GM19463 (cell line): ENCODE measurements at regions not wholly inside any gene's neighbourhood (a gene's known extent, or its start where the extent isn't known, plus 50 kb on each side); places are given as distances from the start of the nearest gene placed in this dataset.

Experiments
- ATAC-seq: cut with Tn5 transposase; IDR thresholded peaks from one replicate; pipeline ENCODE4 v1.9.1; 2021; ENCODE audit warnings: mild to moderate bottlenecking, moderate library complexity; ENCODE audit not compliant: unreplicated experiment

DNA sequence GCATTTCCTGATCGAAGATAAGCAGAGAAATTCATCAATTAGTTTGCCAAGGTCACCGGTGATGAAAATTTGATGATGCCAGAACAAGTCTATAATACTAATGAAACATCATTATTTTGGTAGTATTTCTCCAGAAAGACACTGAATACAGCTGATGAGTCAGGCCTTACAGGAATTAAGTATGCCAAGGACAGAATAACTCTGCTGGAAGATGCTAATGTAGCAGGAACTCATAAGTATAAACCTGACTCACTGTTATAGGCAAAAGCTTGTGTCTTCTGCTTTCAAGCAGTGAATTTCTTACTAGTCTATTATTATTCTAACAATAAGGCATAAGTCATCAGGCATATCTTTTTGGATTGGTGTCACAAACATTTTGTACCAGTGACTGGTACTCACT is 1825.1 kb upstream of the IGFBP7 start:
- ATAC-seq: no peak

DNA sequence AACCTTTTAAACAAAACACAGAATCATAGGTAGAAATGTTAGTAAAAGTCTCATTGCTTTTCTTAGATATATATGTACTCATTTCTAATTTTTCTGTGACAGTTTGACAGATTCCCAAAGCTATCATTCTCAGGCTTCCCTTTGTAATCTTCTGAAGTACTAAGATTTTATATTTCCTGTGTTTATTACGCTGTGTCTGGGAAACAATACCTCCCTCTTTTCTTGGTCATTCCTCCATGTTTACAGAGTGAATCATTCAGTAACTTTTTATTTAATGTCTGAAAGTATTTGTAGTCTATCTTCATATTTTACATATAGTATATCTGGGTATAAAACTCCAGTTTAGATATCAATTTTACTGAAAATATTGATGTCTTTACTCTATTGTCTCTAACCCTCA is 1826.3 kb upstream of the IGFBP7 start:
- ATAC-seq: no peak

- no peak for ATAC-seq
Measured at GRCh38 chr4:58940167-58940566, 1830.0 kb upstream of the IGFBP7 start.

DNA sequence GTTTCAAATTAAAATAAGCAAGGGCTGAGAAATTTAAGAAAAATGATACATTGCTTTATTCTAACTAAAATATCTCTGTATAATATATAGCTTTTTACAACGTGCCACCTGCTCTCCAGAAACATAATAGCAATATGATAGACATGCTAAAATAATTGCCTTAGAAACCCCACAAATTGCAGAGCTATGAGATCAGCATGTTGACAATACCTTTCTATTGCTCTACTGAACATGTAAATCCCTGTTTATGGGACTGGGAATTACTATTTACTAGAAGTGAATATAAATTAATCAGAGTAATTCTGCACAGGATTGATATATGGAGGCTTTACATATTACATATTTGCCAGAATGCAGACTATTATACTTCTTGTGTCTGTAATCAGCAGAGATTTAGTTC is 1831.1 kb upstream of the IGFBP7 start:
- ATAC-seq: no peak

GRCh38 chr4:58953575-58953974 is 1843.4 kb upstream of the IGFBP7 start:
- no peak for ATAC-seq

DNA sequence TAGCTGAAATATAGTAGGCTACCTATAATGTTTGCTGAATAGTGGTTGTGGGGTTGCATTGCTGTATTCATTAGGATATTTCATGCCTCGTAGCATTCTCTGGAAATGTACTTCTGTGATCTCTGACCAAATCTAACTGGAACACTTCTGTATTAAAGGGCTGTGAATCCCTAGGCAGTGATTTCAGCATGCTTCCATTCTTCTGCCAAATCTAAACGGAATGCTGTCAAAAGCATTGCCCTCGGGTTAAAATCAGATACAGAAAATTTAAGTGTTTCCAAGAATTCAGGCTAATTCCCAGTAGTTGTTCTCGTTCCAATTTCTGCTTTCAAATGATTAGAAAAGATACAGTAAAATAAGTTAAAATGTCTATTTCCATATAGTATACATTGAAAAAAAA is 1847.5 kb upstream of the IGFBP7 start:
- no peak for ATAC-seq

GRCh38 chr4:58961283-58961682 is 1851.1 kb upstream of the IGFBP7 start:
- ATAC-seq: no peak

GRCh38 chr4:58961925-58962324 is 1851.7 kb upstream of the IGFBP7 start:
- ATAC-seq: no peak

GRCh38 chr4:58962424-58962823 is 1852.2 kb upstream of the IGFBP7 start:
- ATAC-seq: no peak

DNA sequence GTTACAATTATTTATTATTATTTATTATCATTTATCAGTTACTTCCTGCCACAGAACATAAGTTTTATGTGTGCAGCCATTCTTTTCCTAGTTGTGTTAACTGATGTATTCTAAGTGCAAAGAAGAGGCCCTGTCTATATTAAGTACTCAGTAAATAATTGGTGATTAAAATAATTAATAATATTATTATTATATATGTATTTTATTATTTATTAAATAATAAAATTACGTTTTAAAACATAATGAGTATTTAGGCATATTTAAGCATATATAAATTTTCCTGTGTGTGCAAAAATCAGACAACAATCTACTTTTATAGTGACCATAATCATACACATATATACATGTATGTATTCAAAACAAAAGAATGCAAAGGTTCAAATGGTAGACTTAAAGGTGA is 1871.6 kb upstream of the IGFBP7 start:
- no peak for ATAC-seq

GRCh38 chr4:58983887-58984286 is 1873.7 kb upstream of the IGFBP7 start:
- ATAC-seq: no peak

GRCh38 chr4:59002148-59002547 is 1892.0 kb upstream of the IGFBP7 start:
- ATAC-seq: no peak

DNA sequence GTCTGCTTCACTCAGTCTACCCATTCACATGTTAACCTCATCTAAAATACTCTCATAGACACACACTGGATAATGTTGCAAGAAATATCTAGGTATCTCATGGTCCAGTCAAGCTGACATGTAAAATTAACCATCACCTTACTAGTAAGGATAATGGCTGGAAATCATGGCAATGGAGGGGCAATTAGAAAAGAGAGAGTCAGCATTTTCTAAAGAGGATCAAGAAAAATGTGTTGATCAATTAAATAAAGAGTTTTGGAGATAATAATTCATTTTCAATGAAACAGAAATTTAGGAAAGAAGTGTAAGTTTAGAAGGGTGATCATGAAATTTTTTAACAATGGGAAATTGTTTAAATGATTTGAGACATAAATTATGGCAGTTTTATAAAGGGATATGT is 1914.1 kb upstream of the IGFBP7 start:
- ATAC-seq: no peak

GRCh38 chr4:59037812-59038211 is 1927.6 kb upstream of the IGFBP7 start:
- ATAC-seq: no peak

GRCh38 chr4:59039046-59039445 is 1928.9 kb upstream of the IGFBP7 start:
- no peak for ATAC-seq

- no peak for ATAC-seq
Measured at GRCh38 chr4:59044286-59044900, 1934.2 kb upstream of the IGFBP7 start.

- no peak for ATAC-seq
Measured at GRCh38 chr4:59054086-59054485, 1943.9 kb upstream of the IGFBP7 start.

DNA sequence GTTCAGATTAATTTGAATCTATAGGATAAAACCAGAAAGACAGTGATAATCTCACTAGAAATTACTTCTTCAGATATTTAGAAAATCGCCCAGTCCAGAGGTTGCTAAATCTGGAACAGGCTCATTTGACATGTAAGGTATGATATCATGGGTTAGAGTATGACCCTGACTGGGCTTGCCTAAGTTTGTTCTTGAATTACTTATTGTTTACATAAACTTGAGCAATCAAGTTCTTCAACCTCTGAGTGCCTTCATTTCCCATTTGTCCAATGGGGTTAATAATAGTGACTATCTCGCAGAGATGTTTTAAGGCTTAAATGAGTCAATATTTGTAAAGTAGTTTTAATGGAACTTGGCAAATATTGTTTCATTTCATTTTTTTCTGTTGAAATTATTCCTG is 1947.6 kb upstream of the IGFBP7 start:
- ATAC-seq: no peak

- ATAC-seq: no peak
Measured at GRCh38 chr4:59058543-59058942, 1948.4 kb upstream of the IGFBP7 start.

- no peak for ATAC-seq
Measured at GRCh38 chr4:59060002-59060846, 1950.0 kb upstream of the IGFBP7 start.

- no peak for ATAC-seq
Measured at GRCh38 chr4:59060895-59061294, 1950.7 kb upstream of the IGFBP7 start.

DNA sequence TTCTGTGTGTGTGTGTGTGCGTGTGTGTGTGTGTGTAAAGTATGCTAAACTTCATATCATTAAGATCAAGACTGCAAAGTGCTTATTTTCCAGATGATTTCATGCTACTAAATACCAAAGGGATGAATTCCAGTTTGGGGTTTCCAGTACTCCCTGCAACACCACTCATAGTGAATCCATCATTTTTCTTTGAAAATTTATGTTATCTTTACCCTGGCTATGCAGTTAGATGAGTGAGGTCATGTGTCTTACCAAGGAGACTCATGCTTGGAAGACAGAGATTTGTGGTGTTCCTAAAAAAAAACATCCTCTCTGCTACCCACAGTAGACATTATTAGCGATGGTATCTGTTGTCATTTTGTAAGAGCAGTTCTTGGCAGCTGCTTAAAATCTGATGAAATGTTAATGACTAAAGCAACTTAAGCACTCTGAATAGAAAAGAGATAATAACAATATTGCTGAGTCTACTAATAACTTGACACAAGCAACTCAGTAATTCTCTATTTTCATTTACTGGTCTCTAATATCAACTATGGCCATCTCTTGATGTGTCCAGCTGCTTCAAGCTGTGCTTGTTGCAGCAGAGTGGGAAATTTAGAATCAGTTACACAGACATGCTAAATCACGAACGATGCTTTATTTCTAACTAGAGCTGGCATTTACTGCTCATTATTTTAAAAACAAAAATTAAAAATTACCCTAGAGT is 1953.0 kb upstream of the IGFBP7 start:
- ATAC-seq: no peak
